GM12865 (cell line): ENCODE measurements at regions not wholly inside any gene's neighbourhood (a gene's known extent, or its start where the extent isn't known, plus 50 kb on each side); places are given as distances from the start of the nearest gene placed in this dataset.

Experiments used
- DNase-seq: peaks from one replicate; pipeline ENCODE4 v3.0.0; 2010; ENCODE audit warnings: low read depth
- H3K4me3 ChIP-seq: 2 replicates; pipeline ENCODE4 v1.5.1; 2011; ENCODE audit warnings: mild to moderate bottlenecking, low read depth, low read length, control low read depth
- CTCF ChIP-seq: IDR thresholded peaks from 2 replicates; pipeline ENCODE4 v1.5.1; 2011; ENCODE audit warnings: low read length, control low read depth, low read depth, inconsistent platforms; ENCODE audit not compliant: insufficient read depth; ENCODE audit errors: missing control alignments

- no peak overlapping the region for H3K4me3 ChIP-seq
- TF ChIP-seq CTCF = no peak
- DNase-seq = no peak
Measured at GRCh38 chr6:51025082-51025777, 206.6 kb downstream of the TFAP2B start.

- no peak for DNase-seq
- H3K4me3 ChIP-seq = no peak overlapping the region
- no peak for TF ChIP-seq CTCF
Measured at GRCh38 chr6:51027283-51028065, 208.8 kb downstream of the TFAP2B start.

- no peak for TF ChIP-seq CTCF
- no peak overlapping the region for H3K4me3 ChIP-seq
- DNase-seq = no peak
Measured at GRCh38 chr6:51028276-51028675, 209.6 kb downstream of the TFAP2B start.

GRCh38 chr6:51029561-51029960, 210.9 kb downstream of the TFAP2B start:
- no peak for DNase-seq

GRCh38 chr6:51045548-51045947, 226.9 kb downstream of the TFAP2B start:
- no peak for DNase-seq
- no peak overlapping the region for H3K4me3 ChIP-seq
- no peak for TF ChIP-seq CTCF

More at GRCh38 chr6:51029561-51029960, 210.9 kb downstream of the TFAP2B start:
- H3K4me3 ChIP-seq = no peak overlapping the region
- TF ChIP-seq CTCF = no peak

GRCh38 chr6:51049288-51049982, 230.8 kb downstream of the TFAP2B start:
- no peak overlapping the region for H3K4me3 ChIP-seq
- DNase-seq = no peak
- TF ChIP-seq CTCF = no peak
